Islet of Langerhans (tissue), 1 donor: ENCODE measurements at regions not wholly inside any gene's neighbourhood (a gene's known extent, or its start where the extent isn't known, plus 50 kb on each side); places are given as distances from the start of the nearest gene placed in this dataset.
A peak's percentile ranks its signal among the peaks of the same experiment; 100 is the strongest.

Source experiments
- FAIRE-seq: peaks from one replicate; lab custom pipeline; 2011; peaks lifted over from hg19 to GRCh38; lab: Jason Lieb, UNC

DNA sequence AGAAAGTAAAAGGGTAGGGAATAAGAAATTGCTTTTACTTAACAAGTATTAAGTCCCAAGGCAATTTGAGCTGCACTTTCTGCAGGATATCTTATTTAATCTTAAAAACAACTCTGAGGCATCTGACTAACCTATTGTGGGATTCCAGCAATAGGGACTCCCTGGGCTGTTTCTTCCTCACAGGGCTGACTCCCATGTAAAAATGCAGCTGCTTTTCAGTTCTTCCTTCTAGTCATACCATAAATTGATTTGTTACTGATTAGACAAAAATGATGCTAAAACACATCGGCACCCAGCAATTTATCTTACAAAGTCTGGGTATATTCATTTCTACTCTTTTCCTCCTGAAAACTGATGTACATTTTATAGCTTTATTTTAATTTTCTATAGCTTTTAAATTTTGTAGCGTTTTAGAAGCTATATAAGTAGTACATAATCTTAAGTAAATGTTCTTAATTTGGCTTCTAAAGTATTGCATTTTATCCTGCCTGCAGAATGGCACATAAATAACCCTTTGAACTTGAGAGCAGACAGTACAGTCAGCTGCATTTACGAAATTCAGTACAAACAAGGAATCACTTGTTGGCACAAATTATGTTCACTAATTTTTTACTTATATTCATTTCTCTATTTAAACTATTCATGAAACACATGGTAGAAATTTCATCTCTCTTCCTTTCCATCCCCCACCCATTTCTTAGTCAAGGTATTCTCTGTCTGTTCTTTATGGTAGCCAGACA lies 102.4 kb upstream of the FRY start:
- FAIRE-seq = peak; percentile 36

DNA sequence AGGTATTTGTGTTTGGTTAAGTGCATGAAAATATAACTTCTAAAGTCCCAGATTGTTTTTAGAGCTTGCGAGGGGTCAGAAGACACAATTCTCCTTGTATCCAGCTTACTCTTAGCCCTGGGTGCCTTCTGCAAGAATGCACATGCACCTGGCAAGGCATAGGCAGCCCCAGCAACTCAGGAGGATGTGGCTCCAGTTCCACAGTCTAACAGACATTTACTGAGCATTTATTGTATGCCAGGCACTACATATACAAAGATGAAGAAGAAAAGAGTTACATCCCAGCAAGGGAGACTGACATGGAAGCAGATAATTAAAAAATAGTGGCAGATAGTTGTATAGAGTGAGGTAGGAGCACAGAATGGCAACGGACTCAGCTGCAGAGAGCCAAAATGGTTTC lies 101.1 kb upstream of the FRY start:
- no peak for FAIRE-seq

DNA sequence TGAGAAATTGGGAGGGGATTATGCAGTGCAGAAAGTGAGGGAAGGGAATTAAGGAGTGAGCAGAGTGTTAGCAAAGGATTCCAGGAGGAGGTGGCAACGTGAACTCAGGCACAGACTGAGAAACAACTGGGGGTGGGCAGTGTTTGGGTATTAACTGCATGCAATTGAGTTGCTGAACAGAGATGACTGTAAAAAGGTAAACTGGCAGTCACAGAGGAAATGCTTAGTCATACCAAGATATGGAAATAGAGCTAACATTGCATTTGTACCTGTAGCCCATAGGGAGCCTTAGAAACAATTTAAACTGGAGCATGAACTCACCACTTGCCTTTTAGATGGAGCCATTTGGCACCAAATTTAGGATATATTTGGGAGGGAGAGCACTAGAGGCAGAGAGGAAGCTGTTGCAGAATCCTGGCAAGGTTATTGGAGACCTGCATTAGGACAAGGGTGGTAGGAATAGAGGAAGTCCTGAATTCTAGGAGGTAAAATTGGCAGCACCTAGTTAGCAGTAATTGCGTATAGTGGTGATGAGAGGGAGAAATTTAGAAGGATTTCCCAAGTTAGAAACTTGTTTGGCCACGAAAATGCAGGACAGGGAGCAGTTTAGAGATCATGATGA lies 100.6 kb upstream of the FRY start:
- peak; percentile 5 for FAIRE-seq

DNA sequence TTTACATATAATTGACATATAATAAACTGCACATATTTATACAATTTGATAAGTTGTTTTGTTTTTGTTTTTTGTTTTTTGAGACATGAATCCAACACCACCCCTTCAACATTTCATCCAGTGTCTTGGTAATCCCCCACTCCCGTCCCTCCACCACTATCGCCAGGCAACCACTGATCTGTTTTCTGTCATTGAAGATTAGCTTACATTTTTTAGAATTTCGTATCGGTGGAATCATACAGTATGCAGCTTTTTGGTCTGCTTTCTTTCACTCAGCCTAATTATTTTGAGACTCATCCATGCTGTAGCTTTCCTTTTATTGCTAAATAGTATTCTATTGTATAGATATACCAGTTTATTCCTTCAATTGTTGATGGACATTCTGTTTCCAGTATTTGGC lies 94.1 kb upstream of the FRY start:
- FAIRE-seq = no peak

DNA sequence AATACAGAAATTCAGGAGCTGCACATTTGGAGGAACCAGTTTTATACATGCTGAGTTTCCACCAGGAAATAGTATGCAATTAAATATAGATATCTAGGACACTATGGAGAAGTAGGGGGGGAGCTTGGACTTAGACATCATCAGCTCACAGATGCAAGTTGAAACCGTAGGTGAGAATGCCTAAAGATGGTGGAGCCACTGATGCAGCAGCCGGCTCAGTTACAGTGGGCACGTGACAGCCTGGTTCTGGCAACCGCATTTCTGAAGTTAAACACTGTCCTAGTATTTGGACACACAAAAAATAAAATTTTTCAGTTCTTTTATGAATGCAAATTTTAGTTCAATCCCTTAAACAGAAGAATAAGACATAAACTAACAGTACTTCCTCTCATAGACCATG lies 91.5 kb upstream of the FRY start:
- FAIRE-seq = no peak

DNA sequence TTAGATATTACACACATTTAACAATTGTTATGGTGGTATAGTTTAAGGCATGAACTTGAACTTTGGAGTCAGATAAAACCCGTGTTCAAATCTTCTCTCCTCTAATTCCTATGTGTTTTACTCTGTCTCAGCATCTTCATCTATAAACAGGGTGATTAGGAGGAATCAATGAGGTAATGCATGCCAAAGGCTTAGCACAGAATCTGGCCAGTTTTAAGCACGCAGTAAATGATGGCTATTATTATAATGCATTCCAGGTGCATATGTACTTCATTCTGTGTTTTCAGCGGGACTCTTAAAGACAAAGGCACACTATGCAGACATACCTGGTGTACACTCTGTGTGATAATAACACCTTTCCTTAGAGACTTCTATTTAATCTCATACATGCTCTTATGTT lies 88.0 kb upstream of the FRY start:
- no peak for FAIRE-seq

DNA sequence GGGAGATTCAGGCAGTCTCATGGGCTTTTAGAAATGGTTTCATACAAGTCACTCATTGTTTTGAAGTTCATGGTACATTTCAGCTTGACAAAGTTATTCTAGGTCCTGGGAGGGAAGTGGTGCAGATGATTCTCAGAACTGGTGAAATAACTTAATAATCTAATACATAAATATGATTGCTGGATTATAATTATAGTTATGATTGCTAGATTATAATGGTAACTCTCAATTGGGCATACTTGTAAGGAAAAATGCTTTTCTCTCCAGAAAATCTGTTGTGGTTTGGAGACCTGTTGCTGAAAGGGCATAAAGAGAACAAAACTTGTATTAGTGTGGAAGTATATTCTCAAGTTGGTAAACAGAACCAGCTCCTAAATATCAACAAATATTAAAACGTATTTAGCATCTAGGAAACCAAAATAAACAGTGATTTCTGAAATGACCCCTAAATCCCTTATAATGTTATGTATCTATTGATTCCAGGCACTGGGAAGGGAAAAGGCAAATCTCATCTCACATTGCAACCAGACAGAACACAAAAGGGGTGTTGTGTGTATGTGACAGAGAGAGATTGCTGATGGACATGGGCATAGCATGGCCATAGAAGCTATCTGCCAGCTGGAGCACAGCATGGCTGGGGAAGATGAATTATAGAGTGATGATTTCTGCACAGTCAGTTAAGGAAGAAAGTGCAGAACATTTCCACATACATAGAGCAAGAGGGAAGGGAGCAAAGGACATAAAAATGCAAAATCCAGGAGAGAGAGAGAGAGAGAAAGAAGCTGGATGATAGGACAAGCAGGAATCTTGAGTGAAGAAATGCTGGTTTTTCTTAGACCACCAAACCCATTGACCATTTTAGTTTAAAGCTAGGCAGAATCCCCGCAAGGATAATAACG lies 87.1 kb upstream of the FRY start:
- FAIRE-seq = no peak

DNA sequence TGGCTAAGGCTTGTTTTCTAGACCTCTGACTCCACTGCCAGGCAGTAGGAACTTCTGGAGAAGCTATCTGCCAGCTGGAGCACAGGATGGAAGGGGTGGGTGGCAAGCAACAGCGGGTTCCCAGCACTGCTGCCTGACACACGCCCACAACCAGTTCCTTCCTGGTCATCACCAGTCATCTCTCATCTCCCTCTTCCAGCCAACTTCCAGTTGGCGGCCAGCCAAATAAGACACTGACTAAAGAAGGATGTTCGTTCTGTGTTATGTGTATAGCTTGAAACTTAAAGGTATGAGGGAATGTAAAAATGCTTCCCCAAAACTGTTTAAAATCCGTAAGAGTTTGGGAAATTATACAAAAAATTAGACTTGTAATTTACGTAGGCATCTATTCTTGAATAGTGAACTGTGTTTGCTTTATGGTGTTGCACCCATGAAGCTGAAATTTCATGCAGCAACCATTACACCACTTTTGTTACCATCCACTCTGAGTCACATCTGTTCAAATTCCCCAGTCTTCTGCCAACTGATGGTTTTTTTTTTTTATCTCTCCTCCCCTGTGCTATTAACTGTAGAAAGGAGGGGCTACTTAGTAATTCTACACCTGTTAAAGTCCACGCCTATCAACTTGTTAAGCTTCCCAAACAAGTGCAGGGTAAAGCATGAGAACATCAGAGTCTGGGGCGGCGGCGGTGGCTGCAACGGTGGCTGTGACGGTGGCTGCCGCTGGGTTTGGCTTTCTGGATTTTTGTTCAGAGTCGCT lies 86.2 kb upstream of the FRY start:
- peak; percentile 93 for FAIRE-seq

DNA sequence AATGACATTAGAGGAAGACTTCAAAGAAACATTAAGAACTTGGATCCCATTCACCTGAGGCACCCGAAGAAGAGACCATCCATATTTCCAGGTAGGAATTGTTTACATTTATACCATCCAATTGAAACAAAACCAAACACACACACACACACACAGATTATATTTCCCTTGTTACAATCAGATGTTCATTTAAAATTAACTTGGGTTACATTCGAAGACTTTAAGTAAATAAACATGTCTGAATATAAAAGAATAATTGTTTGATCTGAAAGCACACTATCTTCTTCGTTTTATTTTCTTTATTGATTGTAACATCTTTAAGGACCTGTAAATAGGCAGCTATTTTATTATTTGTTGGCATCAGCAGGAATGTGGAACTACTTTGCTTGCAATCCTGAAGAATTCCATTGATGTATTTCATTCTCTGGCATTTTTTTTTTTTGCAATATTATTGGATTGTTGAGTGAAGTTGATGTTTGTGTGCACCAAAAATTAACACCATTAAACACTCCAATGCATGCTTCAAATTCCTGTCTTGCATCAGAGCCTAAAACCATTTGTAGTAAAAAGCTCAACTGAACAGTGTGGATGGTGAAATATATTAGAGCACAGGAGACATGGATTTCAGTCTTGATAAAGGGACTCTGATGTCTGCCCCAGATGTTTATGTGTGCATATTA lies 85.3 kb upstream of the FRY start:
- no peak for FAIRE-seq

DNA sequence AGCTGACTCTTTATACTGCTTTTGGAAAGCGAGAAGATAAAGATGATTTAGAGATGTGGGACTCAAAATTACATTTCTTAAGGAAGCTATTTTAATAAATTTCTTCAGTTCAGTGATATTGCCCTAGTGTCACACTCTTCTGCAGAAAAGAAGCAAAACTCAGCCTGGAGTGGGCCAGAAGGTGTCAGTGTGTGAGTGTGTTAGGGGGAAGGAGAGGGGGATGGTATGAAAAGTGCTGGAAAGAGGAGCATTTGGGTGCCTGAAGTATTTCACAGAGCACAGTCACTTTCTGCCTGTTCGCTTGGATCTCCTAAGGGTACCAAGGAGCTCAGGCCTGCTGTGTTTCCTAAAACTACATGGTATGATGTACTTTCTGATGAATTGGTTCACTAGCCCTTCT lies 84.5 kb upstream of the FRY start:
- FAIRE-seq = no peak

DNA sequence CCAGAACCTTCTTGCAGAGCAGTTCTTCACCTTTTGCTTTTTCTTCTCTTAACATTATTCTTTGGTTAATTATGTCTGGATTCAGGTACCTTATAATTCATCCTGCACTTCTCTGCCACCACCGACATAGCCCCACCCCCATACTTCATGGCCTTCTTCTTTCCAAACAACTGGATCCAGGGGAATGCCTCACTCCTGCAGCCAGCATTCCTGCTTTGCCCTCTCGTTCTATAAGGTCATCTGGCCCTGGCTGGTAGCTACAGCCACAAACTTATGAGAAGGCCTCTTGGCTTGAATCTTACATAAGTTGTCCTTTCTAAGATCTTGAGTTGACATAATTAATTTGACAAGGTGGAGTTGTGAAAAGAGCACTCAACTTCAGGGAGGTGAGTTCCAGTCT lies 84.1 kb upstream of the FRY start:
- no peak for FAIRE-seq

DNA sequence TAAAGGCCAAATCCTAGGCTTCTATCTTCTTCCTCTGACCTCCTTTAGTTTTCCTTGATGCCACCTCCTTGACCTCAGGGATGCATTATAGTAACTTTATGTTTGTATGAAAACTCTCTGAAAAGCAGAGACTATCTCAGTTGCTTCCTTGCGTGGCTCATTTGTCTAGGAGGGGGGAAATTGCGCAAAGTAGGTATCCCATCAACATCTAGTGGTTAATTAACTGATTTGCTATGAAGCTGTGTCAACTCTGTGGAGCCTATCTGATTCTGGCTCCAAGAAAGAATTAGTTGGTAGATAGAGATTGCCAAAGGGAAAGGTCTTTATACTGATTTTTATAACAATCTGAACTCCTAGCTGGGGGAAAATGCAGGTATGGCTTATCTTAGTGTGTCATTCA lies 82.1 kb upstream of the FRY start:
- no peak for FAIRE-seq

DNA sequence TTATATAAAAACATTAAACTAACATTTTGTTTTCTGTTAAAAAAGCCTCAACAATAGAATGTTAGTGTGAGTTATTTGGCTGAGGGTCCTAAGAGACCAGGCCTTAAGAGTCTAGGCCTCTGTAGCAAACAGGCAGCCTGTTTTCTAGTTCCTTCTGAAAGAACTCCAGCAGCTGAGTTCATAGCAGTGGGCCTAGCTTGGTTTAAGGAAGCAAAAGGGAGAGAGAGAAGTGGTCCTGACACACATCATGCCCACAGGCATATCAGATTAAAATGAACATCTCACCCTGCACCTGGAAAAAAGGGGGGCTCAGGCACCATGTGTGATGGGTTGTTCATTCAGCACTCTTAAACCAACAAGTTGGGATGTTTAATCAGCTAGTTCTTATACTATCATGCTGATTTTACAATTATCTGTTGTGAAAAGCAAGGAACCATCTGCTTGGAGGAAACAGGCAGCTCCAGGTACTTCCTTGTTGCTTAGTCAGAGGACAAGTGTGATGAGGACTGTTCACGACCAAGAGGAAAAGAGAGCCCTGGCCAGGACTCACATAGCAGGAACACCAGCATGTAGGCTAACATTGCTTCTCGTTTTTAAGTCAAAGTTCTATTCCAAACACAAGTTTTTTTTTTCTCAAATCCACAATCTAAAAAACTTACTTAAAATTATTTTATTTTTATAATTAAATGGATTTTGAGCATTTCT lies 81.3 kb upstream of the FRY start:
- FAIRE-seq = peak; percentile 93

DNA sequence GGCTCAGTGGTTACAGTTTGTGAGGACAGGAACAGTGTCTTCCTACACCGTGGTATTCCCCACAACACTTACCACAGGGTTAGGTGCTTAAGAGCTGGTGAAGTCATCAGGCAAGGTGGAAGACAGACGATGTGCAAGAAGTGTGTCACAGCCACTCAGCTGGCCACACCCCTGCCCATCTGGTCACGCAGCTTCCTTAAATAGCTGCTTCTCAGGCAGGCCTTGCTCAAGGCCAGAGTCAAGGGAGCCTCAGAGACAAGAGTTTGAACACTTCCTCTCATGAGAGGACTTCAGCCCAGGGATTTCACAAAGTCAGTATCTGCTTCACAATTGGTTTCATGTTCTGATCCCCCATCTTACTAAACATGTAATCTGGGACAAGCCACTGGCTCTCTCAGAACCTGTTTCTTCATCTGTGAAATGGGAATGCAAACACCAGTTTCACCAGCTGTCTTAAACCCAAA lies 80.3 kb upstream of the FRY start:
- no peak for FAIRE-seq

DNA sequence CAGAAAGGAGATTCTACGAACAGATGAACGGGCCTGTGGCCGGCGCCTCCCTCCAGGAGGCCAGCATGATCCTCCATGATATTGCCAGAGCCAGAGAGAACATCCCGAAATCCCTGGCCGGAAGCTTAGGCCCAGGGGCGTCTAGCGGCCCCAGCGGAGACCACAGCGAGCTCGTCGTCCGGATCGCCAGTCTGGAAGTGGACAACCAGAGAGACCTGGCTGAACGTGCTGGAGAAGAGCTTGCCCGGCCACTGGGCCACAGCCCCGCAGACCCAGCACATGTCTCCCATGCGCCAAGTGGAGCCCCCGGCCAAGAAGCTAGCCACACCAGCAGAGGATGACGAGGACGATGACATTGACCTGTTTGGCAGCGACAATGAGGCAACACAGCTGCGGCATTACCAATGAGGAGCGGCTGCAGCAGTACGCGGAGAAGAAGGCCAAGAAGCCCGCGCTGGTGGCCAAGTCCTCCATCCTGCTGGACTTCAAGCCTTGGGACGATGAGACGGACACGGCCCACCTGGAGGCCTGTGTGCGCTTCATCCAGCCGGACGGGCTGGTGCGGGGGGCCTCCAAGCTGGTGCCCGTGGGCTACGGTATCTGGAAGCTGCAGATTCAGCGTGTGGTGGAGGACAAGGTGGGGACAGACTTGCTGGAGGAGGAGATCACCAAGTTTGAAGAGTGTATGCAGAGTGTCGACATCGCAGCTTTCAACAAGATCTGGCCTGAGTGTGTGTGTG lies 78.8 kb upstream of the FRY start:
- no peak for FAIRE-seq

DNA sequence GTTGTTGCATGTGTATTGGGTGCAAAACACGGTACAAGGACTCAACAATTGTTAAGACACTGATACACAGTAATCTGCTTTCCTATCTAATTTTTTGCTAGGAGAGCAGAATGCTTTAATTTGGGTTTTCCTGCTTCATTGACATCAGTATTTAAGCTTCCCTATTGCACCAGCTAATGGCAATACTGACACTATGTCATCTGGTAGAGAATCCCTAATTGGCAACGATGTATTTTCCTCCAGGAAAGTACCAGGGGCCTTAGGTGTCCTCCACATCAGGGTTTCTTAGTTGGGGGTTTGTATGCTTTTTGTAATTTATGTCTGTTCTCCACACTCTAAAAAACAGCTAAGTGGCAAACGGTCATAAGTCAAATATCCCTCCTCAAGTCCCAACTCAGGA lies 76.5 kb upstream of the FRY start:
- no peak for FAIRE-seq

DNA sequence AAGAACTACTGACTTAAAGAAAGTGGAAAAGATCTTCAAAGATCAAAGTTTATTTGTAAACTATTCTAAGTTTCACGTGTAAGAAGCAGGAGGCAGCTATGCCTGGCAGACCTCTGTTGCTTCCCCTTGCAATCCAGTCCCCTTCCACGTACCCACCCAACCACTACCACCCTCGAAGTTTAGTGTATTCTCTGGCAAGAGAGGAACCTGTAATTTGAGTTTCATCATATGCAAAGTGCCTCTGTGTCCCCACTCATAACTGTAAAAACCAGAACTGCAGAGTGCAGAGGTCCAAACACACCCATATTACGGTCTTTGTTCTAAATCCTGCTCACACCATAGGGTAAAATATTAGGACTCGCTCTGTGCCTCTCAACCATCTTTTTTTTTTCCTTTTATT lies 75.8 kb upstream of the FRY start:
- FAIRE-seq = no peak

DNA sequence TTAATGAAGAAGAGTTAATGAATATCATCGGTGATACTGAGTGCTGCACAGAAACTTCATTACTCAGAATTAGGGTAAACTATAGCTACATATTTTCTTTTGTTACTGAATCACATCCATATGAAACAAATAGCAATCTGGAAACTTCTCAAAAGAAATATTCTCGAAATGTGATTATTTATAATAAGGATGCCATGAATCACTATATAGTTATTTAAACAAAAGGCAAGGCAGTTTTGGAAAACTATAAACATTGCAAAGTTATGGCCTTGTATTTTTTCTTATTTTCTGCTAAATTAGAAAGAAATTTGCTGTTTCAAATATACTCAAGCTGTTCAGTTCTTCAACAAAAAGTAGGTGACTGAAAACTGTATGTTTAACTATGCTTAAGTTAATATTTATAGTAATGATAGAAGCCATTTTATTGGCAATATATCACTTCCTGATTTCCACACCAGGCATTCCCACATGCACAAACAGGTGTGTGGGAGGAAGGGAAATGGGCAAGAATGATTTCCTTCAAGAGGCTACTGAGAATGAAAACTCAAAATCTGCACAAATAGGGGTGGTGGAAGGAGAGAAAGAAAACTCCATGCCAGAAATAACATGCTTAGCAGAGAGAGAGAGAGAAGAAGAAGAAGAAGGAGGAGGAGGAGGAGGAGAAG lies 74.5 kb upstream of the FRY start:
- FAIRE-seq = peak; percentile 58

DNA sequence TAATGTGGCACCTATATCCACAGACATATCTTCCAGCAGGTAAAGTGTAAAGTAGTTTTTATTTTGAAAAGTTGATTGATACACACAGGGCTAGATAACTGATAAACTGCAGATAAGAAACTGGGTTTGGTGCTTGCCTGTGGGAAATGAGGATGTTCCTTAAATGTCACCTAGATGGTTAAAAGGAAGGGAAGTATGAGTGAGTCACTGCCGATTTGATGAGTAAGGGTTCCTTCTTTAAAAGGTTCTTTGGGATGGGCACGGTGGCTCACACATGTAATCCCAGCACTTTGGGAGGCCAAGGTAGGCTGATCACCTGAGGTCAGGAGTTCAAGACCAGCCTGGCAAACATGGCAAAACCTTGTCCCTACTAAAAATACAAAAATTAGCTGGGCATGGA lies 73.8 kb upstream of the FRY start:
- FAIRE-seq = no peak
